ENCODE measurements at regions not wholly inside any gene's neighbourhood (a gene's known extent, or its start where the extent isn't known, plus 50 kb on each side); places are given as distances from the start of the nearest gene placed in this dataset.
A peak's percentile ranks its signal among the peaks of the same experiment; 100 is the strongest.

- no peak overlapping the region for H3K4me2 ChIP-seq
- ATAC-seq (no peak), DNase-seq (ENCODE audit: low read depth in 1 of 2, low spot score in 1 of 2) (no peak), FAIRE-seq (no peak)
- WGBS (ENCODE audit: missing lambda C conversion rate) = 56% methylated on average over 2 of the region's 2 CpGs
- CTCF ChIA-PET = interaction anchor here (0.6 to 1.0 kb wide), 4 partner anchors 16 to 593 kb away, joined by 3 read pairs; no protein-coding TSS in a partner anchor
- TF ChIP-seq PHF8 (IDR thresholded peaks at IDR 0.05; ENCODE audit: borderline replicate concordance, low read depth) (no peak), FOSL2 (IDR thresholded peaks at IDR 0.05) (no peak), FOSL2 (CRISPR knock-in tag; IDR thresholded peaks at IDR 0.05) (no peak), CEBPB (IDR thresholded peaks at IDR 0.05) (peak in 1 of 2 experiments; percentile 8; a peak in 1 of 4 replicates), SREBF2 (IDR thresholded peaks at IDR 0.05) (no peak)
- TF ChIP-seq, protein P1, sequence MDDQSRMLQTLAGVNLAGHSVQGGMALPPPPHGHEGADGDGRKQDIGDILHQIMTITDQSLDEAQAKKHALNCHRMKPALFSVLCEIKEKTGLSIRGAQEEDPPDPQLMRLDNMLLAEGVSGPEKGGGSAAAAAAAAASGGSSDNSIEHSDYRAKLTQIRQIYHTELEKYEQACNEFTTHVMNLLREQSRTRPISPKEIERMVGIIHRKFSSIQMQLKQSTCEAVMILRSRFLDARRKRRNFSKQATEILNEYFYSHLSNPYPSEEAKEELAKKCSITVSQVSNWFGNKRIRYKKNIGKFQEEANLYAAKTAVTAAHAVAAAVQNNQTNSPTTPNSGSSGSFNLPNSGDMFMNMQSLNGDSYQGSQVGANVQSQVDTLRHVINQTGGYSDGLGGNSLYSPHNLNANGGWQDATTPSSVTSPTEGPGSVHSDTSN (IDR thresholded peaks at IDR 0.05) = no peak
- H3K27ac ChIP-seq = no peak overlapping the region
- no peaks in the 10 kb centered on the region for H3K4me1 ChIP-seq
- no peak overlapping the region for H3K4me3 ChIP-seq
- POLR2A ChIA-PET = no interaction called here
- no peaks in the 10 kb centered on the region for H3K9me3 ChIP-seq
These were observed 69.1 kb downstream of the OTP start for GRCh38 chr5:77569409-77569808.

DNA sequence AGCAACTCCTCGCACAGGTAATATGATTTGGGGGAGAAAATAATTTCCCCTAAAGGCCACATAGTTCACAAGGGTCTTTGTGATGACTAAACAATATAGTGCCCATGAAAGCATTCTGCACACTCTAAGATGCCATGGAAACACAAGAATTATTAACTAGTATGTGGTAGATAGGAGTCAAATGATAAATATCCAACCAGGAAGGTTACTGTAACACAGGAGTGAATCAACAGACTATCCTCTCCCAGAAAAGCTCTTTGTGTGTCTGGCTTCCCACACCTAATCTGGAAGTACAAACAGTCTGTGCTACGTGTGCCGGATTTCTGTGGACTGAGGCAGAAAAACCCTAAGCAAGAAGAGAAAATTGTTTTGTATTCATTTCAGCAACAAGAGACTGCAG, 70.0 kb downstream of the OTP start:
- Histone ChIP-seq H3K4me3 (no peak overlapping the region), H3K4me2 (no peak overlapping the region), H3K9me3 (no peaks in the 10 kb centered on the region), H3K27ac (no peak overlapping the region), H3K4me1 (no peaks in the 10 kb centered on the region)
- no peak for FAIRE-seq
- ATAC-seq = no peak
- no peak for DNase-seq (ENCODE audit: low read depth in 1 of 2, low spot score in 1 of 2)
- POLR2A ChIA-PET = no interaction called here
- WGBS (ENCODE audit: missing lambda C conversion rate) = 36% methylated on average over 3 of the region's 3 CpGs
- CTCF ChIA-PET = interaction anchor here (0.6 kb wide), 1 partner anchor 50 kb away, joined by 3 read pairs; no protein-coding TSS in a partner anchor
- TF ChIP-seq POLR2A (IDR thresholded peaks at IDR 0.05; ENCODE audit: low read length) = no peak
- no peak for TF ChIP-seq GATA3 (IDR thresholded peaks at IDR 0.05; ENCODE audit: borderline replicate concordance)
- TF ChIP-seq CHD2 (IDR thresholded peaks at IDR 0.05; ENCODE audit: low read length, partially characterized antibody) = no peak
- no peak for TF ChIP-seq CBX2 (IDR thresholded peaks at IDR 0.05; ENCODE audit: borderline replicate concordance, low read depth)
- no peak for TF ChIP-seq CBX8 (IDR thresholded peaks at IDR 0.05)
- TF ChIP-seq KDM5A (IDR thresholded peaks at IDR 0.05) = no peak
- TF ChIP-seq EP300 (IDR thresholded peaks at IDR 0.05) = no peak
- TF ChIP-seq NR3C1 (IDR thresholded peaks at IDR 0.05) = no peak
- TF ChIP-seq, protein P1 (IDR thresholded peaks at IDR 0.05) = no peak
- TF ChIP-seq NPAS2 (CRISPR knock-in tag; IDR thresholded peaks at IDR 0.05; ENCODE audit: borderline replicate concordance) = no peak
- no peak for TF ChIP-seq MAFK (IDR thresholded peaks at IDR 0.05; ENCODE audit: partially characterized antibody)

- H3K4me3 ChIP-seq = no peak overlapping the region
- WGBS (ENCODE audit: missing lambda C conversion rate) = 44% methylated on average over 2 of the region's 2 CpGs
- CTCF ChIA-PET = no interaction called here
- H3K9me3 ChIP-seq = no peaks in the 10 kb centered on the region
- DNase-seq (ENCODE audit: low read depth in 1 of 2, low spot score in 1 of 2) (no peak), FAIRE-seq (no peak), ATAC-seq (0 out of 6 replicates have a peak, but pooled peaks of 1 of the 2 experiments have one; percentile 13)
- no peak overlapping the region for H3K27ac ChIP-seq
- TF ChIP-seq GATA3 (IDR thresholded peaks at IDR 0.05; ENCODE audit: borderline replicate concordance) (no peak), NR3C1 (IDR thresholded peaks at IDR 0.05) (no peak), NPAS2 (CRISPR knock-in tag; IDR thresholded peaks at IDR 0.05; ENCODE audit: borderline replicate concordance) (no peak), RFX5 (IDR thresholded peaks at IDR 0.05) (no peak), EP300 (IDR thresholded peaks at IDR 0.05) (no peak), FOXS1 (CRISPR knock-in tag; IDR thresholded peaks at IDR 0.05) (no peak), BCL3 (IDR thresholded peaks at IDR 0.05) (no peak), TP53 (CRISPR knock-in tag; IDR thresholded peaks at IDR 0.05) (no peak), HOXB5 (CRISPR knock-in tag; IDR thresholded peaks at IDR 0.05) (no peak), ZC3H11A (IDR thresholded peaks at IDR 0.05) (no peak), MAZ (IDR thresholded peaks at IDR 0.05; ENCODE audit: borderline replicate concordance, low read depth, low read length) (no peak), ATOH8 (CRISPR knock-in tag; IDR thresholded peaks at IDR 0.05; ENCODE audit: low read depth) (no peak), HMGXB4 (CRISPR knock-in tag; IDR thresholded peaks at IDR 0.05; ENCODE audit: borderline replicate concordance) (no peak), CBX2 (IDR thresholded peaks at IDR 0.05; ENCODE audit: borderline replicate concordance, low read depth) (no peak), SREBF2 (IDR thresholded peaks at IDR 0.05) (no peak)
- no peak overlapping the region for H3K4me2 ChIP-seq
- H3K4me1 ChIP-seq = no peaks in the 10 kb centered on the region
- POLR2A ChIA-PET = interaction anchor here (0.5 kb wide), 1 partner anchor 63 kb away, joined by 7 read pairs; no protein-coding TSS in a partner anchor
These were observed 70.4 kb downstream of the OTP start for GRCh38 chr5:77568082-77568481.

All from A549 (cell line).